A673 (cell line): ENCODE measurements at regions not wholly inside any gene's neighbourhood (a gene's known extent, or its start where the extent isn't known, plus 50 kb on each side); places are given as distances from the start of the nearest gene placed in this dataset.

Source experiments
- BruUV-seq: library from RNA; stranded (reverse); fragments of 400-500 nt; replicated peaks from 2 replicates; lab custom pipeline; 2021; lab: Mats Ljungman, UMichigan
- CTCF ChIA-PET: fragments of 300-600 bp; sonication (Branson Sonifier 250); formaldehyde crosslinking; loops from one replicate; lab custom pipeline; 2022; ENCODE audit warnings: antibody characterized with exemption; lab: Charles Lee
- POLR2A ChIA-PET: fragments of 300-600 bp; sonication (Branson Sonifier 250); formaldehyde crosslinking; loops from one replicate; lab custom pipeline; 2022; ENCODE audit warnings: antibody characterized with exemption; ENCODE audit not compliant: low non-redundant PET; lab: Charles Lee
- DNase-seq: peaks from one replicate; pipeline ENCODE4 v3.0.0-alpha.2; 2015; ENCODE audit warnings: low spot score
- H3K27ac ChIP-seq: fragments of 200-600 bp; sonication (generic); 2 replicates; pipeline ENCODE4 v1.5.1; 2016; ENCODE audit warnings: mixed run types, low read depth, mild to moderate bottlenecking, mixed read lengths, antibody characterized with exemption, low read length; ENCODE audit not compliant: poor library complexity, severe bottlenecking
- H3K27me3 ChIP-seq: fragments of 200-600 bp; sonication (generic); replicated peaks from 2 replicates; pipeline ENCODE4 v1.6.1; 2017; ENCODE audit warnings: mixed run types, low read depth, mild to moderate bottlenecking, mixed read lengths, antibody characterized with exemption, low read length; ENCODE audit not compliant: insufficient read depth, poor library complexity
- H3K36me3 ChIP-seq: fragments of 200-600 bp; sonication (generic); 2 replicates; pipeline ENCODE4 v1.6.1; 2016; ENCODE audit warnings: mixed run types, mild to moderate bottlenecking, mixed read lengths, antibody characterized with exemption, low read length; ENCODE audit not compliant: insufficient read depth, poor library complexity, severe bottlenecking
- H3K4me1 ChIP-seq: fragments of 200-600 bp; sonication (generic); 2 replicates; pipeline ENCODE4 v1.6.1; 2017; ENCODE audit warnings: mixed run types, mild to moderate bottlenecking, mixed read lengths, antibody characterized with exemption, low read length; ENCODE audit not compliant: insufficient read depth, poor library complexity, severe bottlenecking
- H3K4me3 ChIP-seq: fragments of 200-600 bp; sonication (generic); 2 replicates; pipeline ENCODE4 v1.5.1; 2016; ENCODE audit warnings: low read depth, mixed run types, mild to moderate bottlenecking, mixed read lengths, low read length; ENCODE audit not compliant: poor library complexity, severe bottlenecking
- H3K9me3 ChIP-seq: fragments of 200-600 bp; sonication (generic); 2 replicates; pipeline ENCODE4 v1.6.1; 2016; ENCODE audit warnings: mixed run types, low read depth, mild to moderate bottlenecking, mixed read lengths, antibody characterized with exemption, low read length; ENCODE audit not compliant: poor library complexity, severe bottlenecking
- EZH2 ChIP-seq: fragments of 200-600 bp; sonication (generic); IDR thresholded peaks from 2 replicates; pipeline ENCODE4 v1.6.1; 2017; ENCODE audit warnings: borderline replicate concordance, low read depth, mild to moderate bottlenecking, mixed read lengths, antibody characterized with exemption, low read length; ENCODE audit not compliant: poor library complexity, severe bottlenecking
- intact Hi-C: fragments of 100-400 bp; cut with micrococcal nuclease; formaldehyde crosslinking; loops from one replicate; pipeline ENCODE4 v1.10.0; 2022; ENCODE audit not compliant: unreplicated experiment
- TF ChIP-seq, protein P1 (sequence below): fragments of 300-800, 200-600 bp; sonication (generic); conservative IDR thresholded peaks from 2 replicates; pipeline ENCODE4 v1.5.1; 2017; ENCODE audit warnings: low read depth, mild to moderate bottlenecking, antibody characterized with exemption, low read length, moderate library complexity, mixed read lengths

DNA sequence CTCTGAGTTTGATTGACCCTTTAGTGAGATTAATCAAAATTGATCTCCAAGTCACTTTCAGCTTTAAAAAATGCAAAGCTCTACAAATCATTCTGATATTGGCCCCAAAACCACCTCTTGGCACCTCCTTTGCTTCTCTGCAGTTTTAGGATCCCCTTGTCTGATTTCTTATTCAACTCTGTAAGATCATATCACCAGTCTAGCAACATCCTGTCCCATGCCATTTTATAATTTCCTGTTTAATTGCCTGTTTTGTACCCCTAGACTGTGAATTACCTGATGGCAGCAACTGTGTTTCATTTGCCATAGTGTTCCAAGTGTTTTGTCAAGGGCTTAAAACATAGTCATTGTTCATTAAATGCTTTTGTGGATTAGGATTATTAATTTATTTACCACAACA is 406.3 kb upstream of the TRIB2 start:
- Histone ChIP-seq H3K27ac (no peak overlapping the region), H3K9me3 (no peaks in the 10 kb centered on the region), H3K4me3 (no peak overlapping the region), H3K36me3 (no peaks in the 10 kb centered on the region), H3K4me1 (peaks cover 11% of the 10 kb centered on the region), H3K27me3 (no peaks in the 10 kb centered on the region)
- BruUV-seq, result no TSS peak
- no peak for DNase-seq
- ChIA-PET POLR2A (no interaction called here), CTCF (no interaction called here)
- intact Hi-C loops, result loop anchor here (10.0 kb wide), 1 partner anchor 476 kb away; no protein-coding TSS in a partner anchor
- TF ChIP-seq, protein P1, sequence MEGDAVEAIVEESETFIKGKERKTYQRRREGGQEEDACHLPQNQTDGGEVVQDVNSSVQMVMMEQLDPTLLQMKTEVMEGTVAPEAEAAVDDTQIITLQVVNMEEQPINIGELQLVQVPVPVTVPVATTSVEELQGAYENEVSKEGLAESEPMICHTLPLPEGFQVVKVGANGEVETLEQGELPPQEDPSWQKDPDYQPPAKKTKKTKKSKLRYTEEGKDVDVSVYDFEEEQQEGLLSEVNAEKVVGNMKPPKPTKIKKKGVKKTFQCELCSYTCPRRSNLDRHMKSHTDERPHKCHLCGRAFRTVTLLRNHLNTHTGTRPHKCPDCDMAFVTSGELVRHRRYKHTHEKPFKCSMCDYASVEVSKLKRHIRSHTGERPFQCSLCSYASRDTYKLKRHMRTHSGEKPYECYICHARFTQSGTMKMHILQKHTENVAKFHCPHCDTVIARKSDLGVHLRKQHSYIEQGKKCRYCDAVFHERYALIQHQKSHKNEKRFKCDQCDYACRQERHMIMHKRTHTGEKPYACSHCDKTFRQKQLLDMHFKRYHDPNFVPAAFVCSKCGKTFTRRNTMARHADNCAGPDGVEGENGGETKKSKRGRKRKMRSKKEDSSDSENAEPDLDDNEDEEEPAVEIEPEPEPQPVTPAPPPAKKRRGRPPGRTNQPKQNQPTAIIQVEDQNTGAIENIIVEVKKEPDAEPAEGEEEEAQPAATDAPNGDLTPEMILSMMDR, result no peak
- TF ChIP-seq EZH2, result no peak

DNA sequence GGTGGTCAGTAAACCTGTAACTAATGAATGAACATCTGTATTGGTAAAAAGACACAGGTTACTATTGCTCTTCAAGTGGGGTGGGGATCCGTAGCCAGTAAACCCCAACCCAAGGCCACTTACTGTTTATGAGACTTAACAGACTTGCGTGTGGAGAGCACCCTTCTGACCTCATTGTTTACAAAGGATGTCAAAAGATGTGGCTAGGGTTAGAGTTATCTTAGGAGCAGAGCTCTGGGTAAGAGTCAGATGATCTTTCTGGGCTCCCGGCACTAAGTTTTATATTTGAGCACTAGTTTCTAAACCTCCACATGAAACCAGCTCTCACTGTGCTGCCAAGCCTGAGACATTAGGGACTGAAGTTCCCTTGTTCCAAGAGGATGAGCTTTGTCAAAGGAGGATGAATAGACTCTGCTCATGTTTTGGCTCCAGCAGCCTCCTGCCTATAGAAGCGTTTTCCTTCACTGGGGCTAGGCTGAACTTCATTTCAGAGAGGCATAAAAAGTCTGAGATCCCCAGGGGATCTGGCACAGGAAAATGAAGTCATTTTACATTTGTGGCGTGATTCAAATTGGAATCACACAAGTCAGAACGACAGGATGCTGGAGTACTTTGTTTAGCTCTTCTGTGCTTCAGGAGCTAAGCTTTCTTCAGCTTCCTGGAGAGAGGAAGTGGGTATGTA is 403.1 kb upstream of the TRIB2 start:
- Histone ChIP-seq H3K4me3 (no peak overlapping the region), H3K4me1 (peaks cover 16% of the 10 kb centered on the region), H3K27me3 (no peaks in the 10 kb centered on the region), H3K36me3 (no peaks in the 10 kb centered on the region), H3K9me3 (no peaks in the 10 kb centered on the region), H3K27ac (peak overlapping the region; percentile 53)
- BruUV-seq, result no TSS peak
- TF ChIP-seq EZH2, result no peak
- TF ChIP-seq, protein P1, result no peak
- intact Hi-C loops, result loop anchor here (10.0 kb wide), 1 partner anchor 479 kb away; no protein-coding TSS in a partner anchor
- ChIA-PET POLR2A (interaction anchor here (0.7 kb wide), 1 partner anchor 154 kb away, joined by 3 read pairs; no protein-coding TSS in a partner anchor), CTCF (no interaction called here)
- peak; percentile 77 for DNase-seq

DNA sequence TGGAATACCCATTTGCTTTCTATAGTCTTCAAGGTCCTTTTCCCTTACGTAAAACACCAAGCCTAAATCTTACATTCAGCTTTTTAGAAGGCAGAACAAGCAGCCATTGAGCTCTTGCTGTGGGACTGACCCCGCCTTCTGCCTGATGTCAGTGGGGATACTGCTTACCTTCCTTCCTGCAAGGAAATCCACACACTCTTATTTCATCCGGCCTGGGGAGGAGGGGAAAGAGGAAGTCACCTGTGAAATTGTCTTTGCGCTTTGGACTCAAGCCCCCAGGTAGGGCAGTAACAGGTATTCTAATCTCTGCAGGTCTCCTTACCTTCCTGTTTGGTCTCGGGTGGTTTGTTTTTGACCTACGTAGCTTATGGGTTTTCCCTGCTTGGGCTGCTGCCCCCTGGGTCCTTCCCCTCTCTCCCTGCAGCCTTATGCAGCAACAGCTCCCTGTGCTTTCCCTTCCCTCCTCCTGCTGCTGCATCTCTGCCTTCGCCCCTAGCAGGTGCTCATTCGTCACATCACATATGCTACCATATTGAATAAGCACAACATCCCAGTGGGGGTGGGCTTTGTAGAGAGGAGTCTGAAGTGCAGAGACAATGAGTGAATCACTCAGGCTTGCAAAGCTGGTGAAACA is 402.5 kb upstream of the TRIB2 start:
- intact Hi-C loops, result loop anchor here (10.0 kb wide), 1 partner anchor 479 kb away; no protein-coding TSS in a partner anchor
- Histone ChIP-seq H3K27ac (peak overlapping the region; percentile 53), H3K27me3 (no peaks in the 10 kb centered on the region), H3K9me3 (no peaks in the 10 kb centered on the region), H3K4me1 (peaks cover 23% of the 10 kb centered on the region), H3K36me3 (no peaks in the 10 kb centered on the region), H3K4me3 (no peak overlapping the region)
- DNase-seq, result no peak
- no peak for TF ChIP-seq EZH2
- TF ChIP-seq, protein P1, result no peak
- POLR2A ChIA-PET, result interaction anchor here (0.7 kb wide), 1 partner anchor 155 kb away, joined by 3 read pairs; no protein-coding TSS in a partner anchor
- CTCF ChIA-PET, result no interaction called here
- BruUV-seq, result TSS peak; percentile 78
